DOHH2 (cell line): ENCODE measurements at regions not wholly inside any gene's neighbourhood (a gene's known extent, or its start where the extent isn't known, plus 50 kb on each side); places are given as distances from the start of the nearest gene placed in this dataset.
"Not testable (repeated sequence)": the region's sequence is repeated elsewhere in the genome, so short reads cannot be mapped to it uniquely, and the experiment has no call there.

Experiments
- EZH2phosphoT487 ChIP-seq: fragments of 200-600 bp; sonication (generic); IDR thresholded peaks from 2 replicates; pipeline ENCODE4 v1.6.1; 2017; ENCODE audit warnings: borderline replicate concordance, mild to moderate bottlenecking, antibody characterized with exemption, low read length, moderate library complexity, mixed read lengths
- TF ChIP-seq, protein P1 (sequence below): fragments of 200-600 bp; sonication (generic); IDR thresholded peaks from one replicate; pipeline ENCODE4 v1.5.1; 2014; ENCODE audit warnings: antibody characterized with exemption, mild to moderate bottlenecking, low read depth, low read length; ENCODE audit not compliant: poor library complexity, severe bottlenecking

DNA sequence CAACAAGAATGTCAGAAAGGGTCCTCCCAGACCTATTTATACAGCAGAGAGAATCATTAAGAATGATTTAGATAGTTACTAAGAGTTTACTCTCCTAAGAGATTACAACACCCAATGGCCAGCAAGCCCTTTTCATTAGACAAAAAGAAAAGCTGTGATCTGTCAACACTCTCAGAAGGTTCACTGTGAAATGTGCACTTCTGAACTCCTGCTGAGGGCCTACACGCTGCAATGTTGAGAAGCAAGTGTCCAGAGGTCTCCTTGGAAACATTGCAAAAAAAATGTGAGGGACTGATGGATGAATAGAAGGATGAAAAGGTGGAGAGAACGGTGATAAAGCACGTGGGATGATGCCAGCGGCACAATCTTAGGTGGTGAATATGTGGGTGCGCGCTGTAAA, 70.8 kb downstream of the GOLGA6L6 start:
- TF ChIP-seq, protein P1, sequence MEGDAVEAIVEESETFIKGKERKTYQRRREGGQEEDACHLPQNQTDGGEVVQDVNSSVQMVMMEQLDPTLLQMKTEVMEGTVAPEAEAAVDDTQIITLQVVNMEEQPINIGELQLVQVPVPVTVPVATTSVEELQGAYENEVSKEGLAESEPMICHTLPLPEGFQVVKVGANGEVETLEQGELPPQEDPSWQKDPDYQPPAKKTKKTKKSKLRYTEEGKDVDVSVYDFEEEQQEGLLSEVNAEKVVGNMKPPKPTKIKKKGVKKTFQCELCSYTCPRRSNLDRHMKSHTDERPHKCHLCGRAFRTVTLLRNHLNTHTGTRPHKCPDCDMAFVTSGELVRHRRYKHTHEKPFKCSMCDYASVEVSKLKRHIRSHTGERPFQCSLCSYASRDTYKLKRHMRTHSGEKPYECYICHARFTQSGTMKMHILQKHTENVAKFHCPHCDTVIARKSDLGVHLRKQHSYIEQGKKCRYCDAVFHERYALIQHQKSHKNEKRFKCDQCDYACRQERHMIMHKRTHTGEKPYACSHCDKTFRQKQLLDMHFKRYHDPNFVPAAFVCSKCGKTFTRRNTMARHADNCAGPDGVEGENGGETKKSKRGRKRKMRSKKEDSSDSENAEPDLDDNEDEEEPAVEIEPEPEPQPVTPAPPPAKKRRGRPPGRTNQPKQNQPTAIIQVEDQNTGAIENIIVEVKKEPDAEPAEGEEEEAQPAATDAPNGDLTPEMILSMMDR: not testable (repeated sequence)
- TF ChIP-seq EZH2phosphoT487: not testable (repeated sequence)
